GM19238 (cell line): ENCODE measurements at regions not wholly inside any gene's neighbourhood (a gene's known extent, or its start where the extent isn't known, plus 50 kb on each side); places are given as distances from the start of the nearest gene placed in this dataset.
"Not testable (repeated sequence)": the region's sequence is repeated elsewhere in the genome, so short reads cannot be mapped to it uniquely, and the experiment has no call there.

ENCODE experiments used
- DNase-seq: peaks from one replicate; pipeline ENCODE4 v3.0.0; 2011; ENCODE audit warnings: low spot score; ENCODE audit not compliant: insufficient read length

DNA sequence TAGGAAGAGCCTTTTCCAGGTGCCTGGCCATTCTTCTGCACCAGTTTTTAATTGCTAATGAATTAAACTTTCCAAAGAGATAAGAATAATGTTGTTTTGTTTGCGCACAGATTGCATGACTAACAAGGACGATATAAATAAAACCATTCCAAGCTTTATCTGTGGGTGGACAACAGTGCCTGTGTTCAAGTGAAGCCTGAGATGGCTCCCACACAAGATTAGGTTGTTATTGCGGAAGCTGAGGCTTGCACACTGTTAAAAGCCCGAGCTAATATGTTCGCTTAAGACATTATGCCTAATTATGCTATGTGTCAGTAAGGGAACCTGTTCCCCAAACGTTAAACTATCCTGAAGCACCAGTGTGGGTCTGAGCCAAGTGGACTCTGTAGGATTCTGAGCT, 58.5 kb upstream of the NBPF11 start:
- not testable (repeated sequence) for DNase-seq

DNA sequence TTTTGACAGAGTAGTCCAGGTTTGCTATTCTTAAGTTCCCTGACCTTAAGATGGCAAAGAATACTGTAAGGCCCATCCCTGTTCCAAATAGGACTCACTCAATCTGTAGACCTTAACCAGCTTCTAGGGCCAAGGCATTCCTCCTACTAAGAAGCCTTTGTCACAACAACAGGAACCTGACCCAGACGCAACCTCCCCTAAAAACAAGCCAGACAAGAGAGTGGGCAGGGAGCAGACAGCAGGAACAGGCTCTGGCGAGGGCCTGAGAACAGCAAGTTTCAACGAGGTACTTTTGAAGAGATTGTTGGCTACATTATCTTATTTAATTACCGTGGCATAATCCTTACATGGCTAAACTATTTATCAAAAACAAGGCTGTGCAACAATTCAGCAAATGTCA, 58.1 kb upstream of the NBPF11 start:
- not testable (repeated sequence) for DNase-seq

DNA sequence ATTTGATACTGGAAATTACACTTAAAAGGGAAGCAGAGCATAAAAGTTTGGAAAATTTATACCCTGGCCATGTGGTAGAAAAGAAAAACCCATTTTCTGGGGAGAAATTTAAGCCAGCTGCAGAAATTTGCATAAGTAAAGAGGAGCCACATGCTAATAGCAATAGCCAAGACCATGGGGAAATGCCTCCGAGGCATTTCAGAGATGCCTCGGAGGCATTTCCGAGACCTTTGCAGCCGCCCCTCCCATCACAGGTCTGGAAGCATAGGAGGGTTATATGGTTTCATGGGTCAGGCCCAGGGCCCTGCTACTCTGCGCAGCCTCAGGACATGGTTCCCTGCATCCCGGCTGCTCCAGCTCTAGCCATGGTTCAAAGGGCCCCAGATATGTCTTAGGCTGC, 49.9 kb upstream of the NBPF11 start:
- not testable (repeated sequence) for DNase-seq
